ENCODE measurements at regions not wholly inside any gene's neighbourhood (a gene's known extent, or its start where the extent isn't known, plus 50 kb on each side); places are given as distances from the start of the nearest gene placed in this dataset.
"Not testable (repeated sequence)": the region's sequence is repeated elsewhere in the genome, so short reads cannot be mapped to it uniquely, and the experiment has no call there.

DNA sequence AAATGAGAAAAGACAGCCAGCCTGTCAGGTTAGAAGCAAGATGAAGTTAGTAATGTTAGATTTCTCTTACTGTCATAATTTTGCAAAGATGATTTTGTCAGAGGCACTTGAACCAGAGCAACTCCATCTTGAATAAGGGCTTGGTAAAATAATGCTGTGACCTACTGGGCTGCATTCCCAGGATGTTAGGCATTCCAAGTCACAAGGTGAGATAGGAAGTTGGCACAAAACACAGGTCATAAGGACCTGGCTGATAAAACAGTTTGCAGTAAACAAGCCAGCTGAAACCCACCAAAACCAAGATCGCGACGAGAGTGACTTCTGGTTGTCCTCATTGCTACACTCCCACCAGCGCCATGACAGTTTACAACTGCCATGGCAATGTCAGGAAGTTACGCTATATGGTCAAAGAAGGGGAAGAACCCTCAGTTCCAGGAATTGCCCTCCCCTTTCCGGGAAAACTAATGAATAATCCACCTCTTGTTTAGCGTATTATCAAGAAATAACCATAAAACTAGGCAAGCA is 1313.5 kb upstream of the TMEM132C start:
- DNase-seq: no peak

DNA sequence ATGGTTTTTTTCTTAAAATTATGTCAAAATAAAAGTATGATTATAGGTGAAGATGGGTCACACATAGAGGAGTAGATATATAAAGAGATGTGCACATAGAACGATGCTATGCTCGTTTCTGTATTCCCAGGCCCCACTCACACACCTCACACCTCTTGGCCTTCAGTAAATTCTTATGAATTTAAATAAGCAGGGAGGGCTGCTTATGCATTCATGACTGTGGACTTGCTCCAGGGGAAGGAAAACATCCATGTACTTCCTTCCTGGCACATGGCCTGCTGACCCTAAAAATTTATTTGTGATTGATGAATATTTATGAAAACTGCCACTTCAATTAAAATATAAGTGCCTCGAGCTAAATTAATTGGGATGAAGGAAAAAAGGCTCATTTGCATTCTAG is 1306.7 kb upstream of the TMEM132C start:
- DNase-seq: no peak

DNA sequence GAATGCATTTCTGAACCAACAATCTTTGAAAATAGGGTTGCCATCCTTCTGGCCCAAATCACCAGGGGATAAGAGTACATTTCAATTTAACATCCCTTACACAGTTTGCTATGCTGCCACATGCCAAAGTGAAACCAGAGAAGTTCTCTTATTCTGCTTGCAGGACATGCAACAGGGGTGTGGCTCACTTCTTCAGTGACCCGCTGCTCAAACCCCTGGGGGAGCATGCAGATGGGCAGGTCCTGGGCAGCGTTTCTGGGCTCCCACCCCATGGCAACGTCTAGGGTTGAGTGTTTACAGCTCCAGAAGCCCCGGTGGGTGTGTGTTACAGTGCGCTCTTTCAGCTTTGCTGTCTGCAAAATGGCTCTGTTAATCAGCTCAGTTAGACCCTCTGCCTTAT is 1306.3 kb upstream of the TMEM132C start:
- no peak for DNase-seq

DNA sequence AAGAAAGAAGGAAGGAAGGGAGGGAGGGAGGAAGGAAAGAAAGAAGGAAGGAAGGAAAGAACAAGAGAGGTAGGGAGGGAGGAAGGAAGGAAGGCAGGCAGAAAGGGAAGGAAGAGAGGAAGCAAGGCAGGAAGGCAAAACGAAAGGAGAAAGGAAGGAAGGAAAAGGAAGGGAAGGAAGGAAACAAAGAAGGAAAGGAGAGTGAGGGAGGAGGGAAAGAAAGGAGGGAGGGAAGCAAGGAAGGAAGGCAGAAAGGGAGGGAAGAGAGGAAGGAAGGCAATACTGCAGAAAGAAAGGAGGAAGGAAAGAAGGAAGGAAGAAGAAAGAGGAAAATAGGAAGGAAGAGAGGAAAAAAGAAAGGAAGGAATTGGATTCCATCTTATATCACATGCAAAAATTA is 1303.1 kb upstream of the TMEM132C start:
- DNase-seq: no peak

DNA sequence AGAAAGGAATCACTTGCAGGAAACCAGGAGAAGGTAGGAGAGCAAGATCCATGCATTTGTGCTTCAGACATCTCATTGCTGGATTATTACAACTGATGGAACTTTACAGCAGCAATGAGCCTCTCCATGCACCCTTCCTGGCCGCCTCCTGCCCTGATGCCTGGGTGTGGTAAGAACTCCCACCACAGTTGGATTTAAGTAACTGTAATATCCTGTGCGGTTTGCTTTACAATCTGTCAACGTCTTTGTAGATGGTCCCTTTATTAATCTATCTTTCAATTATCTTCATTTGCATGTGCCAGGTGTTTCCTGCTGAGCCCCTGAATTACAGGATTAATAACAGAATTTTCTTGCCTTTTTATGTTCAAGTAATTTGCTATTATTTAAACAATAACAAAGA is 1300.5 kb upstream of the TMEM132C start:
- no peak for DNase-seq

DNA sequence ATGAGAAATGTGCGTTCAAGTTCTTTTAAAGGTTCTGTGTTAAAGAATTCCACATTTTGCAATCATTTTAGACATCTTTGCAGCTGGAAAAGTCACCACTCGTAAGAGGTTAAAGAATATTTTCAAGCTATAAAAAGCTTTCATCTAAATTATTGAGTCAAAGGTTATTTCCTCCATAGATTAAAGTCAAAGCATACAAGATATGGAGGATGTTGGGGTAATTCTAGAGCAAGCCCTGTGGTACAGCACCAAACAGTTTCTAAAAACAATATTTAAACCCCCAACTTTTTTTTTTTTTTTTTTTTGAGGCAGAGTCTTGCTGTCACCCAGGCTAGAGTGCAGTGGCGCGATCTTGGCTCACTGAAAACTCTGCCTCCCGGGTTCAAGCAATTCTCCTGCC is 1299.8 kb upstream of the TMEM132C start:
- DNase-seq: no peak

DNA sequence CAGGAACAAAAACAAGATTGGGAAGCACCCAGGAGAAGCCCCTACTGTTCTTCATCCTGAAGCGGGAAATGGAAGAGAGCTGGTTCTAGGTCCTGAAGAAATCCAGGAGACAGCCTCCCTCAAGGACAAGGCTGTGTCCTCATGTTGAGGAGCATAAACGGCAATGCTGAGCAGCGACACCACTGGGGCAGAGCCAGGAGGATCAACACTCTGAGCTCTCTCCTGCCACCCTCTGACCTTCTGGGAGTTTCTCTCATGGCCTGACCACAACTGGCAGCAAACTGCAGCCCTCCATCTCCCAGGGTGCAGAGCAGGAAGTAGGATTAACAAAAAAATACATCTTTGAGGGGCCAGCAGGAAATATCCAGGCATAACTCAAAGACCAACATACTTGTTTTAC is 1292.2 kb upstream of the TMEM132C start:
- no peak for DNase-seq

DNA sequence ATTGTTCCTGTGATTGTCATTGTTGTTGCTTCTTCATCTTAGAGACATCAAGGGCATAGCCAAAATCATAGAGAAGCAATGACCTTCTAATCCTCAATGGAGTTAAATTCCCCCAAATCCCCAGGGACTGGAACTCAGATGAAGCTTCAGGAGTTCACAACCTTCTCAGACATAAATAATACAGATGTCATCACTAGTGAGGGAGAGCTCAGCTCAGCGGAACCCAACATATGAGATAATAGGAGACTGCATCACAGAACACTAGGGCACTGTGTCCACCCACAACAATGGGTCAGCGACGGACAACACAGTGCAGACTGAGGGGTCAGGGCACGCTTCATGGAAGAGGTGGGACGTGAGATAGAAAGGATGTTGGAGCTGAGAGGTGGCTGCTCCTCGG is 1290.4 kb upstream of the TMEM132C start:
- no peak for DNase-seq

DNA sequence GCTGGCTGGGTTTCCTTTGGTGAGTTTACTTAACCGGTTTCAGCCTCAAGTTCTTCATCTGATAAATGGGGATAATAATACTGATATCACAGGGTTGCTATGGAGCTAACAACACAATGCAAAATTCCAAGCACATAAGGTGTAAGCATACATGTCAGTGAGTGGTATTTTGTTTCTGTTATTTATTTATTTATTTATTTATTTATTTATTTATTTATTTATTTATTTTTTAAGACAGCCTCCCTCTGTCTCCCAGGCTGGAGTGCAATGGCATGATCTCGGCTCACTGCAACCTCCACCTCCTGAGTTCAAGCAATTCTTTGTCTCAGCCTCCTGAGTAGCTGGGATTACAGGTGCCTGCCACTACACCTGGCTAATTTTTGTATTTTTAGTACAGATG is 1287.4 kb upstream of the TMEM132C start:
- DNase-seq: not testable (repeated sequence)

DNA sequence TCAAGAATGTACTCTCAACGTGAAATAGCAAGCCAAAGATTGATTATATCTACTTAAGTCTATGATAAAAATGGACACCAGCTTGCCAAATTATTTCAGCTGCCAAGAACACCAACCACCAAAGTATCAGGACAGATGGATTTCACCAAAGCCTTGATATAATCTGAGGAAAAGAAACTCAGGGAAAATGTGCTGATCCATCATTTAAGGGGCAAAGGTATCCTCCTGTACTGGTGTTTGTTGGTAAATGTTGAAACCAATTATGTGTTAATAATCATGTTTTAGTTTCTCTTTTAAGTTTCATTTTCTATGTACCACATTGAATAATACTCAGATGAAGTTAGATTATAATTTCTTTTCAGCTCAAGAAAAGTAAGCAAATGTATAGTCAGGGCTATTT is 1284.3 kb upstream of the TMEM132C start:
- no peak for DNase-seq

DNA sequence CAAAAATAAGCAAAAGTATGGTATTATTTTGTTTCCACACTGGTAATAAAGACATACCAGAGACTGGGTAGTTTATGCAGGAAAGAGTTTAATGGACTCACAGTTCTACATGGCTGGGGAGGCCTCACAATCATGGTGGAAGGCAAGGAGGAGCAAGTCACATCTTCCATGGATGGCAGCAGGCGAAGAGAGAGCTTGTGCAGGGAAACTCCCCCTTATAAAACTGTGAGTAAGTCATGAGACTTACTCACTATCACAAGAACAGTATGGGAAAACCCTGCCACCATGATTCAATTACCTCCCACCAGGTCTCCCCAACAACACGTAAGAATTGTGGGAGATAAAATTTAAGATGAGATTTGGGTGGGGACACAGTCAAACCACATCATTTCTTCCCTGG is 1283.2 kb upstream of the TMEM132C start:
- not testable (repeated sequence) for DNase-seq

DNA sequence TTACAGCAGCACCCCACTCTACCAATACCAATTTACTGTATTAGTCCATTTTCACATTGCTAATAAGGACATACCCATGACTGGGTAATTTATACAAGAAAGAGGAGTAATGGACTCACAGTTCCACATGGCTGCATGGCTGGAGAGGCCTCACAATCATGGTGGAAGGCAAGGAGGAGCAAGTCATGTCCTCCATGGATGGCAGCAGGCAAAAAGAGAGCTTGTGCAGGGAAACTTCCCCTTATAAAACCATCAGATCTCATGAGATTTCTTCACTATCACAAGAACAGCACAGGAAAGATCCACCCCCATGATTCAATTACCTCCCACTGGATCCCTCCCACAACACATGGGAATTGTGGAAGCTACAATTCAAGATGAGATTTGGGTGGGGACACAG is 1281.3 kb upstream of the TMEM132C start:
- not testable (repeated sequence) for DNase-seq

DNA sequence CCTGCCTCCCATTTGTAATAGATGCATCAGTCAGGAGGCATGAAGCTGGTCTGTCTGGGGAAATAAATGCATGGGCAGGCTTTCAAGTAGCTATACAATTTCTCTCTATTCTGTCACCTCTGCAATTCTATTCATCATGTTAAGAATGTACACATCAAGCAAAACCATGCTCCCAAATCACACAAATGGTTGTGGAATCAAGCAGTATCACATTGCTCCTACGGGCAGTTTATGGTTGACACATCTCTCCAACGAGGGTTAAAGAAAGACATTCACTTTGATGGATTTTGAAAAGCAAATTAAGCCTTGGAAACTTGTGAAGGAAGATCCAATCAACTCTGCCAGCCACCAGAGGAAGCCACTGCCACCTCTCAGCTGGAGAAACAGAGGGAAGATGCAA is 1277.4 kb upstream of the TMEM132C start:
- no peak for DNase-seq

DNA sequence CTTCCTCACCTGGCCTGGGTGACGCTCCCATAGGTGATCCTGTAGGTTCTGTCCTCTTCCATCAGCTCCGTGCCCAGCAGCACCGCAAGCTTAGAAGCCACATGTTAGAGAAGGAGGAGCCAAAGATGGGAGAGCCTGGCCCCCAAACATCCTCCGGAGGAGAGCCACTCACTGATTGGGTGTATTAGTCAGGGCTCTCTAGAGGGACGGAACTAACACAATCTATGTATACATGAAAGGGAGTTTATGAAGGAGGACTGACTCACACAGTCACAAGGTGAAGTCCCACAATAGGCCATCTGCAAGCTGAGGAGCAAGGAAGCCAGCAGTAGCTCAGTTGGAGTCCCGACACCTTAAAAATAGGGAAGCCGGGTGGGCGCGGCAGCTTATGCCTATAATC is 1273.1 kb upstream of the TMEM132C start:
- no peak for DNase-seq

DNA sequence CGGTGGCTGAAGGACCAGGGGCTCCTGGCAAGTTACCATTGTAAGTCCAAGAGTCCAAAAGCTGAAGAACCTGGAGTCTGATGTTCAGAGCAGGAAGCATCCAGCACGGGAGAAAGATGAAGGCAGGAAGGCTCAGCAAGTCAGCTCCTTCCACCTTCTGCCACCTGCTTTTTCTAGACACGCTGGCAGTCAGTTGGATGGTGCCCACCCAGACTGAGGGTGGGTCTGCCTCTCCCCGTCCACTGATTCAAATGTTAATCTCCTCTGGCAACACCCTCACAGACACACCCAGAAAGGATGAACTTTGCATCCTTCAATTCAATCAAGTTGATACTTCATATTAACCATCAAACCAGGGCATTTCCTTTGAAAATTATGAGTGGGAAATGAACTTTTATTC is 1272.4 kb upstream of the TMEM132C start:
- DNase-seq: no peak

DNA sequence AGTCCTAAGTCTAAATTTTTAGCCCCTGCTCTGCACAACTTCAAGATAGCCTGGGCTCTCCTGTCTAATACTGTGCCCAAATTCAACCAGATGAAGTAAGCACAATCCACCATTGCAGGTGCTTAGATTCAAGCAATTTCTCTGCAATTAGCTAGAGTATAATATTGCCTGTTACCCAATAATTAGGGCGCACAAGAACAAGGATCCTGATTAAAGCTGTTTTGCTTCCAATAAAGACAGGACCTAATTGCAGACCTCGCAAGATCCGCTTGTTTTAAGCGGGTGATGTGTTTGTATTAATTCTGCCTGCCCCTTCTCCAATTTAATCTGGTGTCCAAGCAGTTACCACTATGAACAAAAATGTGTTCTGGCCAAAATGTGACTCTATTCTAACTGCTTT is 1268.9 kb upstream of the TMEM132C start:
- no peak for DNase-seq

DNA sequence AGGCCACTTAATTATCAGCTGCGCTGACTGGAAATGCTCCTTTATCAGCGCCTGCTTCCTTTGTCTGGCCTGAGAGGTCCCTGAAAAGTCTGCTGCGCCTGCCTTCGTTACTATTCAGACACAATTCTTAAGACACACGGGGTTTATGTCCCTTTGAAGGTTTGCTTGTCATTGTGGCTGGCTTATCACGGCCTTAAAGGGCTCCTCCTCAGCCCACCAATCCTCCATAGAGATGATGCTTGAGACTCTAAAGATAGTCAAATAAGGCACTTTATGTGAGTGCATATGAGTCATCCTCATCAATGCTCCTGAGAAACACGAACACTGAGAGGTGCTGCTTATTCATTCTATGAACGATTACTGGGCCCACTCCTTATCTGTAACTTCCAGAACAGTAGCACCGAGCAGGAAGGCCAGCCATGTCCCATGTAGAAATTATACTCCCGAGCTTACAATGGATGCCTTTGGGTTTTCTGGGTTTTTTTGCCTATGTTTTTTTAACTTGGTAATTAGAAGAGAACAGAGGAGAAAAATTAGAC is 1268.2 kb upstream of the TMEM132C start:
- DNase-seq: no peak

DNA sequence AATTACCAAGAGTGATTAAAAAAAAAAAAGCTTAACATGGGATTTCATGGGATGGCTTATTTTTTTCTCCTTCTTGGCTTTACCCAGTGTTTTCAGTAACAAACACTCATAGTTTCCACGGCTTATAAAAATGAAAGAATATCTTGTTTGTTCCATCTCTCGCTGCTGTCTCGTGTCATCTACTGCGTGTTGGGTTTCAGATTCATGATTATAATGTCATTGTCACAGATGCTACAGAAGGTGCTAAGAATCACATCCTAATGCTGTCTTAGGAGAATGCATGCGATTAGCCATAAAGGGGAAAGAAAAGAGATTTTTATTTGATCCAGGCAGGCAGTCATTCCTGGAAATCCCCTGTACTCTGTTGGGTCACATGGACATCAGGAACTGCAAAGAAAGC is 1267.6 kb upstream of the TMEM132C start:
- no peak for DNase-seq

DNA sequence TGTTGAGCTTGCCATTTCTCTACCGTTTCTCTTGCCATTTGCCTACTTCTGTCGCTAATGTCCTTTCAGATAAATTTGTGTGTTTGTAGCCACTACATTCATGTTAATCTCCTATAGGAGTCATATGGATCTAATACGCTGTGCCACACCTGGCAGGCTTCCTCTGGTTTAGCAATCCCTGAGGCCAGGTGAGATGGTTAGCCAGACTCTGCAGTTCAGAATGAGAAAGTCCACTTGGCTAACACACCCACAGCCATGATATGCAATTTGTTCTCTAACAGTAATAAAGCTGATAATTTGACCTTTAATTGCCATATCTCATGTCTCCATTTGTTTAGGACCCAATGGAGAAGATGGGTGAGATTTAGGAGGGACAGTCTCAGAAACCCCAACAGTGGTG is 1261.6 kb upstream of the TMEM132C start:
- DNase-seq: no peak

DNA sequence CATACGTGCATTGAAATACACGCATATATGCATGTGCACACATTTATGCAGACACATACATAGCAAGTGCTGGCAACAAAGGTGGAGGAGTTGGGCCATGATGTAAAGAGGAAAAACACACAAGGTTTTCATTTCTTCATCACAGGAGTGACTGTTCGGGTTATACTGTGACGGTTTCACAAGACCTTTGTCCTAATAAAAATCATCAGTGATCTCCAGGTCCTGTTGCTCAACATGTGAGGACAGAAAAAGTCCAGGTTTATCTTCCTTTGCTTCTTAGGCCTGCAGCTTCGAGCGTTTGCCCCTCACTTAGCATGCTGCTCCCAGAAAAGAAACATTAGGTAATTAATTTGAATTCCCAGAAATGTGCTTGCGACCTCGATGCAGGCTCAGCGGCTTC is 1260.0 kb upstream of the TMEM132C start:
- DNase-seq: no peak

DNA sequence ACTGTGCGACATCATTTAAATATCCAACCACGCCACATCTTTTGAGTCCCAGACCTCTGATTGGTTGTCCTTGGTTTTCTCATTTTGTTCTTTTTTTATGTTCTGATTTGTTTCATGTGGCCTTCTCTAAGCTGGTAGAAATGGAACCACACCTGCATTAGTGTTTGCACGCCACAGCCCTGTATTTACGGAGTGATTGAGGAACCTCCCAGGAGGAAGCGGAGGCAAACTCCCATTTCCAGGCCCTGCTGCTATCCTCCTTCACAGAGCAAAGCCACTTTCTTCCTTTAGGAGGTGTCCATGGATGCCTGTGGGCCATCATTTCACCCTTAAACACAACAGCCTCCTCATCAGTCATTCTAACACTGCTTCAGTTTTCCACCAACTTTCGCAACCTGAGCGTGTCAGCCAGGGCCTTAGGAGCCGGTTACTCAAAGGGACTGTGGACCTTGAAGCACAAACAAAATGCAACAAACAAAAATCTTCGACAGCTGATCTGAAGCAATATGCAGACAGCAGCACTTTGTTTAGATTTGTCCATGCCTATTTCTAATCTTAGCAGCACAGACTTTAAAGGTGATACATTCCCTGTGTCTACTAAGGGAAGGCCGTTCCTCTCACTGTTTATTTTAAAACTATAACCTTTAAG is 1258.1 kb upstream of the TMEM132C start:
- DNase-seq: no peak

DNA sequence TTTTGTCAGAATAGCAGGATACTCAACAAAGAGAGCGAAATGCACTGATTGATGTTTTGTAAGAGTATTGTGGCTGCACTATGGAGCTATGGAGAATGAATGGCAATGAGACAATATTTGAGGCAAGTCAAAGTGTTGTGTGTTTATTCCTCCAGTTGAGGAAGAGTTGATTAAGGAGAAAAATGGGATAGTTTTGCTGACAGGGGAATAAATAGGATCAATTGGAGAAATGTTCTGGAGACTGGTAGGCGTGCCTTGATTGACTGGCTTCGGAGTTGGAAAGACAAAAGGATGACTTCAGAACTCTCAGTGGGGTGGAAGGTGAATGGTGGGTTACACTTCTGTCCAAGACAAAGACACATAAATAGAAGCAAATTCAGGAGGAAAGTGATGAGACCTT is 1254.9 kb upstream of the TMEM132C start:
- DNase-seq: no peak

DNA sequence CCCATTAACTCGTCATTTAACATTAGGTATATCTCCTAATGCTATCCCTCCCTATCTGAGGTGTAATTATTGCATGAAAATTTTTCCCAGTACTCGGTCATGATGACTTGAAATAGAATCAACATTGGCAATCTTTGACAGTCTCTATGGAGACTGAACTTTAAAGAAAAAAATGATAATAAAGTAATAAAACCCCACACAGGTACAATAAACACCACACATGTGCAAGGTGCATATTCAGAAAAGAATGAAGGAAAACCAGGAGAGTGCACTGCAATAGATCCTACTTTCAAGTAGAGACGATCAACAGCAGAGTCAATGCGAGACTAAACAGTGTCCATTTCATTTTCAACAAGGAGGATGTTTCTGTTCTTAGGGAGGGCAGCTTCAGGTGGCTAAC is 1253.8 kb upstream of the TMEM132C start:
- DNase-seq: no peak

DNA sequence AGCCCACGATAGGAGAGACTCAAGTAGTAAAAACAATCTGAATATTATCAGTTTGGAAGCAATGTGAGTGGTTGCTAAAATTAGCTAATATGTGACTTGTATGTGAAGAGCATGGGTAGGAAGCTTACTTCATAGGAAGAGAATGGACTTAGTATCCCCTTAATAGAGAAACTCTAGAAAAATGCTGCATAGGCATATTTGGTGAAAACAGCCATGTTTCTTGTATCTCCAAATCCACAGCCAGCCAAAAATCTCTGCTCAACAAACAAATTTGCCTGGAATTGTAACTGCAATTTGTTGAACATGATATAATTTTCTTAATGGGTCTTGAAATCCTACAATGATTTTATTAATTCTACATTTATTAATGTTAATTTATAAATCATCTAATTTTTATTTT is 1252.9 kb upstream of the TMEM132C start:
- DNase-seq: no peak

DNA sequence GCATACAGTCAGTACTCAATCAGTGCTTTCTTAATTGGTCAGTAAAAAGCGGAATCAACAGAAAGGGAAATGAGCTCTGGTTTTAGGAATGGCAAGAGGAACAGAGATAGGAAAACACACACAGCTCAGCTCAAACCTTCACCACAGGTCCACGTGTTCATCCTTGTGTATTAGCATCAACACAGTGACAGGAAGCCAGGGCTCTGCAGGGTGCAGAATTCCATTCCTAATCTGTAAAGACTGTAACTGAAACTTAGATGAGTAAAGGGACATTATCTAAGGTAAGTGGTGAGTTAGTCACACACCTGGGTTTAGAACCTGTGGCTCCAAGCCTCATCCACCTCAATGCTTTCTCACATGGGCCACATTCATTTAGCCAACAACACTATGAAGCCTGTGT is 1242.2 kb upstream of the TMEM132C start:
- no peak for DNase-seq
